Stromal cell of bone marrow (primary cell): ENCODE measurements at regions not wholly inside any gene's neighbourhood (a gene's known extent, or its start where the extent isn't known, plus 50 kb on each side); places are given as distances from the start of the nearest gene placed in this dataset.
"Not testable (repeated sequence)": the region's sequence is repeated elsewhere in the genome, so short reads cannot be mapped to it uniquely, and the experiment has no call there.

Source experiments
- DNase-seq: peaks from one replicate; pipeline ENCODE4 v3.0.0-alpha.2; 2012; ENCODE audit warnings: low read depth

DNA sequence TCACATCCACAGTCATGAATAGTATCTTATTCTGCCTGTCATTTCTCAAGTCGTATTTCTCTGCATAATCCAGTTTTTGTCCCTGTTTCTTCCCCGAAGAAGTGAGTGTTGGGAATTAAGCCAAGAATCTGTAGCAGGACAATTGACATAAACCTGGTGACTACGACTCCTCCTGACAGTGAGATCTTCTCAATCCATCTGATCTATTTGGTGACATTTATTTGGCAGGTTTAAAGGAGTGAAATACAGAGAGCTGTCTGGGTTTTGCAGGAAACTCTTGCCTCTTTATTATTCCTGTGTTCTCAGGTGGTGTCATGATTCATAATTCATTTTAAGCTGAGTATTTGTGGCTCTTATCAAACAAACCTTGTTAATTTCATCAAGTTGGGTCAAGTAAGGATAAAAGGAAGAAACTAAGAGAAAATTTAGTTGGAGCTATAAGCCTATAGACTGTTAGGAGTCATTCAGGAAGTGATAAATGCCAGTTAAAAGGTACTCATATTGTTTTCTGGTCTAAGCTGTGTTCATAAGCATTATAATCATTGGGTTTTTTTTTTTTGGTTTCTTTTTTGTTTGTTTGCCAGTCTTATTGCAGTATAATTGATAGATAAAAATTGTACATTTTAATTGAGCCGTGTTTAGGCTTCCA, 95.9 kb upstream of the PCSK1 start:
- DNase-seq: no peak

DNA sequence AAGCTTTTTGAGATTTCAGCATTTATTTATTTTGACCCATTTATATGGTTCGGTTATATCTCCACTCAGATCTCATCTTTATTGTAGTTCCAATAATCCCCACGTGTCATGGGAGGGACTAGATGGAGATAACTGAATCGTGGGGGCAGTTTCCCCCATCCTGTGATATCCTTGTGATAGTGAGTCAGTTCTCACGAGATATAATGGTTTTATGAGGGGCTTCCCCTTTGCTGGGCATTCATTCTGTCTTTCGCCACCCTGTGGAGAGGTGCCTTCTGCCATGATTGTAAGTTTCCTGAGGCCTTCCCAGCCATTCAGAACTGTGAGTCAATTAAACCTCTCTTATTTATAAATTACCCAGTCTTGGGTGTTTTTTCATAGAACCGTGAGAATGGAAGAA, 96.5 kb upstream of the PCSK1 start:
- DNase-seq: no peak

DNA sequence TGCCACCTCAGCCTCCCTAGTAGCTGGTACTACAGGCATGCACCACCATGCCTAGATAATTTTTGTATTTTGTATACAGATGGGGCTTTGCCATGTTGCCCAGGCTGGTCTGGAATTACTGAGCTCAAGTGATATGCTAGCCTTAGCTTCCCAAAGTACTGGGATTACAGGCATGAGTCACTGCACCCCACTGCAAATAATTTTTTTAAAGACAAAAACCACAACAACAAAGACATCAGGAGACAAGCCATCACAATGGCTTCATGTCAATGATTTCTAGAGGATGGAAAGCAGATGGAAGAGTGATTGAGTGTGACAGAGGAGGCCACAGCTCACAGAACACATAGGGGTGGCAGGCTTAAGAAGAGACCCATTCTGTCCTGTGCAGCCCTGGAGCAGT, 97.9 kb upstream of the PCSK1 start:
- DNase-seq: no peak

DNA sequence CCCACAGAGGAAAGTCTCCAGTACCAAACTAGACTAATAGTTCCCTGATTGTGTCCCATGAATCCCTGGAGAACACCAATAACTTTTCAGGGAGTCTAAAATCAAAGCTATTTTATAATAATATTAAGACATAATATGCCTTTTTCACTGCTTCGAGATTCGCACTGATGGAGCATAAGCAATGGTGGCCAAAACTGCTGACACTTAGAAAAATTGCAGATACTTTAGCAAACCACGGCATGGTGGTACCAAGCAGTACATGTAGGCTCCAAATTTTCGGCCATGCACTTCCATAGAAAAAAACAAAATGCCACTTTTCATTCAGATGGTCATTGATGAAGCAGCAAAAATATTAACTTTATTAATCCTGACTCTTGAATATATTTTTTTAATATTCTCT, 100.3 kb upstream of the PCSK1 start:
- no peak for DNase-seq

DNA sequence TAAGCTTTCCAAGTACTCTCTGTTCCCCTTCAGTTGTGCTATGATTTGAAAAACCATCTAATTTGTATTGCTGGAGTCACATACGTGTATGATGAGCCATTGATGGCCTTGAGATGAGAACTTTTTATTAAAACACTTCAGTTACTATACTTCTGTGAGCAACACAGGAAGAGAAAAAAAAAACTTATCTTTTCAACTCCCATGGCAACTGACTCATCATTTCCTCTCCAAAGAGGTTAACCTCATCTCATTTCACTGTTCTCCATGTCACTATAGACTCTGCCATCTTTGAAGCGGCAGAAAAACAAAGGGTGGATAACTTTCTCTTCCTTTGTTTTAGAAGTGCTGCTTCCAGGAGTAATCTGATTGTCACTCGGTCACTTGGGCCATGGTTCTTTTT, 104.3 kb upstream of the PCSK1 start:
- peak; percentile 80 for DNase-seq

DNA sequence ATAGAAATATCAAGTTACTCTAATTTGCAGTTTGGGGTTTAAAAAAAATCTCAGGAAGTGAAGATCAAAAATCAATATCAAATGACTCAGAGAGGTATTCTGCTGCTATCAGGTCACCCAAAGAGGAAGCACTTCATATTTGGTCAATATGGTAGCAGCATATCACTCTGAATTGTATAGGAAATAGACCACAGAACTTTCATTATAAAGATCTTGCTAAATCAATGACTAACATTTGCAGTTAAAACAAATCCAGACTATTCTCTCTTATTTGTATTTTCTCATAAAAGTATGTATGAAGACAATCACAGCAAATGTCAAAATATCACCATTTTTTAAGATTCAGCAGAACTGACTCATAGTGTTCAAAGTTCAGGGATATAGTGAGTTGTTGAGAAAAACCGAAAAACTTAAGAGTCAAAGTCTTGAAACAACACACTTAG, 105.8 kb upstream of the PCSK1 start:
- DNase-seq: no peak

DNA sequence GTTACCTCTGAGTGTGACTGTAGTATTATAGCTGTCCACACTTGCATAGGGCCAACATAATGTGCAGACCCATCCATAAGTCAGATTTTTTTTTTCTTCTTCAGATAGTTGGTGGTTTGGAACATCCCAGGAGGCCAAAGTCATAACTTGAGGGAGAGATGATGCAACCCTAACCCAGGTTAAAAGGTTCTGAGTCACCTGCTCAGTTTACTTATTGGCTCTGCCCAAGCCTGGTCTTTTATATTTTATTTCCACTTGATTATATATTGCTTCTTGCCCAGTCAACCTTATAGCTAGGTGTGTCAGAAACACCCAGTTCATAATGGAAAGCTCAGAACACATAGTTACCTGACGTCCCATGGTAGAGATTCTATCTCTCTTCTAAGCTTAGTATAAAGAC, 113.1 kb upstream of the PCSK1 start:
- DNase-seq: no peak

DNA sequence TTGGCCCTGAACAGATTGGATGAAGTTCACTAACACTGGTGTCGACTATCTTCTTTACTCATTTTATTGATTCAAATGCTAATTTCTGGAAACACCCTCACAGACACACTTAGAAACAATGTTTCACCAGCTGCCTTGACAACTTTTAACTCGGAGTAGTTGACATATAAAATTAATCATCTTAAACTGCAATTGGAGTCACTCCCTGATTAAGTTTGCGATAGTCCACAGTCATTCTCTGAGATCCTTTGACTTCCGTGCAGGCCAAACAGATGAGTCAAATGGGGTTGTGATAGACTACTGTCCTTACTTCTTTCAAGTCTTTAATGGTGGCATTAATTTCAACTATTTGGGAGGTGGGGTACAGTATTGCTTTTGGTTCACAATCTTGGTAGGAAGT, 114.4 kb upstream of the PCSK1 start:
- no peak for DNase-seq

DNA sequence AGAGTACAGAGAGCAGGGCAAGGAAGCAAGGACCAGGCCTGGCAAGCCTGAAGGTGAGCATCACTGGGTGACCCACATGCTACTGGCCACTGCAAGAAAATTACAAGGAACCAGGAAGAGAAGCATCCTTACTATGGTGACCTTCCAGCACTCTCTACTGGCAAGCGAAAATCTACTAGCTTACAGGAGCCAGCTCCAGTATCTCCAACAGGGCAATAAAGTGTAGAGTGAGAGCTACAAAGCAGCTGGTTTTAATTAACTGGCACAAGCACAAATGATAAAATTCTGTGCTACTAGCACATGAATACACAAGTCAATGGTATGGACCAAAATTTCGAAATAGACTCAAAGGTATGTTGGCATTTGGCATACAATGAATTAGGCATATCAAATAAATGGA, 113.3 kb upstream of the CAST start:
- no peak for DNase-seq

DNA sequence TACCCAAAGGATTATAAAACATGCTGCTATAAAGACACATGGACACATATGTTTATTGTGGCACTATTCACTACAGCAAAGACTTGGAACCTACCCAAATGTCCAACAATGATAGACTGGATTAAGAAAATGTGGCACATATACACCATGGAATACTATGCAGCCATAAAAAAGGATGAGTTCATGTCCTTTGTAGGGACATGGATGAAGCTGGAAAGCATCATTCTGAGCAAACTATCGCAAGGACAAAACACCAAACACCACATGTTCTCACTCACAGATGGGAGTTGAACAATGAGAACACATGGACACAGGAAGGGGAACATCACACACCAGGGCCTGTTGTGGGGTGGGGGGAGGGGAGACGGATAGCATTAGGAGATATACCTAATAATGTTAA, 101.3 kb upstream of the CAST start:
- not testable (repeated sequence) for DNase-seq

DNA sequence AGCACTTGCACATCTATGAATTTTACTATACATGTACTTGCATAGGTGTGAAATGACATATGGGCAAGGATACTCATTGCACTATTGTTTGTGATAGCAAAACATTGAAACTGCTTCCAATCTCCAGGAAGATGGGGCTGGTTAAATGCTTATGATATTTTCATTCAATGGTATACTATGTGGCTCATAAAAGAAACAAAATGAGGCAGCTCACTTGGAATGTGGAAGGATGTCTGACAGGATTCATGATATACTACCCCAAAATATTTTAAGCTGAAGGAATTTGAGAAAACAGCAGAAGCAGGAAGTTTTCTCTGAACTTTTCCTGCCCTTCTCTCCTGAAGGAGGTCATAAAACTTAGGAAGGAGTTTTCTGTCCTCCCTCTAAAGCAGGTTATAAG, 99.6 kb upstream of the CAST start:
- peak; percentile 31 for DNase-seq

DNA sequence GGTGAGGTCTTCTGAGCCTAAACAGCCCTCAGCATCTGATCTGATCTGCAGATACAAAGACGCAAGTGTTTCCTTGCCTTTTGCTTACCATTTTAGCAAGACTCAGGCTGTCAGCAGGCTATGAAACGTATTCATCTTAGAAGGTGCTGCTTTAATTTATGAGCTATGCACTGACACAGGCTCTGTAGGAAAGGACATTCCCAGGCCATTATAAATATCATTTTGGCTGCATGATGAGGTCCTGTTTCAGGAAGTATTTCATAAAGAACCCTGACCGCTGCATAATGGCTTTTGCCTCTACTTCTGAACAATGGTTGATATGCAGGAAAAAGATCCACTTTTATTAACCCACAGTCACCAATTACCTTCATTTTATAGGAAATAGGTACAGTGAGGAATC, 98.4 kb upstream of the CAST start:
- no peak for DNase-seq

DNA sequence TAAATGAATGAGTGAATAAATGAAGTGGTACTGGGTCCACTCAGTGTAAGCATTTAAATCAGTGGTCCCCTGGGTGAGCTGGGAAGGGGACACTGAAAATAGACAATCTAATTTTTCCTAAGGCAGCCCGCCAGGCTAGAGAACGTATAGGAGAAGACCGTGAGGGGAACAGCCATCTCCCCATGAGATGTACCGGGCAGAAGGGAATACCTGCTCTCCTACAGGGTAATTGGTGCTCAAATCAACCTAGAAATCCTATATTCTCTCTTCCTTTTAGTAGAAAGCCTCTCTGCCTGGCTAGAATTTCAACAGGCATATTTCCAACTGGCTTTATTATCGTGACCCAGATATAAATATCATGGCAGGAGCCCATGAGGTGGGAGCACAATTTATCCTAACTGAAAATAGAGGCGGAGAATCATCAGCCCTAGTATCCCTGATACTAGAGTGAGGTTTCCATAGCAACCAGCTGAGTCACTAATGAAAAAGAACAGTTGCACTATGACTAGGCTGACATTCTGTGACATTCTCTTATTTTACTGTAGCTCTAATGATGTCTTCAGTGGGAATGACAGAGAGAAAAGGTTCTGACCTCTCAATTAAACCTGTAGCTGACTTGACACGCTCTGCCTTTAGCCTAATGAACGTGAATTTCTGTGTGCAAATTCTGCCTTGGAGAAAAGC, 96.5 kb upstream of the CAST start:
- peak; percentile 83 for DNase-seq

DNA sequence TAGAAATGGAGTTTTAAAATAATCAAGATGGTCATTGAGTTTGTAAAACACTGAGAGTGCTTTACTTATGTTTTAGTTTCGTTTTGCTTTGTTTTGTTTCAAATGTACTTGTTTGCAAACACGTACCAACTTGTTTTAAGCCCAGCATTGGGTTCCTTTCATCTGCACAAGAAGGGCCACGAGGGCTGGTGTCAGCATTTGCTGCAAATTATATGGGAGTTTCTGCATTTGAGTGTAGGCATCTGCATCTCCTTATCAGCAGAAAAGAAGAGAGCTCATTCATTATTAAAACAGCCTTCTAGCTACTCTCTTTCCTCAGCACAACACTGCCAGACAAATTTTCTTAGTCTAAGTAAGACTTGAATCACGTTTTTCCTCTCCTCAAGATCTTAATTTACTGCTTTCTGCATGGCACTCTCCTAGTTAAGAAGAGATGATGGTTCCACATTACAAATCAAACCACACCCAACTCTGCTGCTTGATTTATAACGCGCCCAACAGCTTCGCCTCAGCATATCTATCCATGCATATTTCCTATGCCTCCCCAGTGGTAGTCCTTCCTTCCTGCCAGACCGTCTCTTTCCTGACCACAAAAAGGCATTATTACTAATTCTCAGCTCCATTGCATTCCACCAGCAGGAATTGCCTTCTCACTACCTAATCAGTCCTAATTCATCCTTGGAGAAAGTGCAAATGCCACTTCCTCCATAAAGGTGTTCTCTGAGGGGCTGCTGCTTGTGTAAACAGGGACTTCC, 95.2 kb upstream of the CAST start:
- no peak for DNase-seq

DNA sequence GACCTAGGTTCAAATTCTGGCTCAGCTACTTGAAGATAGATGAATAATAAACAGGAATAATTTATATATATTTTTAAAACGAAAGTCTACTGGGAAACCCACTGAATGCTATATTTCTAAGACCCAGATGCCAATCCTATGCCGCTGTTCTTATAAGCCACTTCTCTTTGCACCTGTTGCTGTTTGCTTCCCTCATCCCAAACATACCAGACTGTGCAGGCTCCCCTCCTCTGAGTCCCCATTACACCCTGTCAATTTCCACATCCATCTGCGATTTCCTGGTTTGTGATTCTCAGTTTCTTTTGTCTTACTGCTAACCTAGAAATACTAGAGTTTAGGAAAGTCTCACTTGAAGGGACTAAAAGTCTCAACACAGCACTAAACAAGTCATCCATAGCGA, 92.8 kb upstream of the CAST start:
- no peak for DNase-seq

DNA sequence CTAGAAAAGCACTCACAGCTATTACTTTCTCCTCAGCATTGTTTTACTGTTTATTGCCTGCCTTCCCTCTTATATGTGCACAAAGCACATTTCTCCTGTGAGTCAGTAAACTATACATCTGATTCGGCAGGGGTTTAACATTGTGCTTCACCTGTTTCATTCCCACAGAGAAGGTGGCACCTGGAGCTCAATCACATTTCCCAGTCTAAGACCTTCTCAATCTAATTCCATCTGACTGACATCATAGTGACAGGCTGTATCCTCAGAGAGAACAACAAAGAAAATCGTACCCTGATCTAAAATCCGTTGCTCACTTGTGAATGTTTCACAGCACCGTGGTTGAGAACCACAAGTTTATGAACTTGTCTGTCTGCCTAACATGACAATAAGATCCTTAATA, 92.4 kb upstream of the CAST start:
- no peak for DNase-seq

DNA sequence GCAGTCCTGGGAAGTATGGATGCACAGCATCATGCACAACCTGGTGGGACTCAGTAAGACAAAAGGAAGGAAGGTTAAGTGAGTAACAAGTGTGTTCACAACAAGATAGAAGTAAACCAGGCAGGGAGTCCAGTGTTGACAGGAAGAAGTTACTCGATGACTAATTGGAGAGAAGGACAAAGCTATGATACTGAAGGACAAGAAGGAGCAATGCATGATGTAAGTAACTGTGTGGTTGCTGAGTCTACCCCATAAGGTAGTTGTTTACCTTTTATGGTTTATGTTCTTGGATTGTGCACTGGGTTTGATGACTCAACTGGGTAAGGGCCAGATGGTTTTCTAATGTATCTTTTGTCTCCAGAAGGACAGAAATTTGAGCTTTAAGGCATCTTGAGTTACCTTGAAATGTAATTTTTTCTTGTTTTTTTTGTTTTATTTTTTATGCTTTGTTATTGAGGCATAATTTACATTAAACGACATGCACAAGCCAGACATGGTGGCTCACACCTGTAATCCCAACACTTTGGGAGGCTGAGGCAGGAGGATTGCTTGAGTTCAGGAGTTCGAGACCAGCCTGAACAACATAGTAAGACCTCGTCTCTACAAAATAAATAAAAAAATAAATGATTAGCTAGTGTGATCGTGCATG, 89.2 kb upstream of the CAST start:
- DNase-seq: peak; percentile 62

DNA sequence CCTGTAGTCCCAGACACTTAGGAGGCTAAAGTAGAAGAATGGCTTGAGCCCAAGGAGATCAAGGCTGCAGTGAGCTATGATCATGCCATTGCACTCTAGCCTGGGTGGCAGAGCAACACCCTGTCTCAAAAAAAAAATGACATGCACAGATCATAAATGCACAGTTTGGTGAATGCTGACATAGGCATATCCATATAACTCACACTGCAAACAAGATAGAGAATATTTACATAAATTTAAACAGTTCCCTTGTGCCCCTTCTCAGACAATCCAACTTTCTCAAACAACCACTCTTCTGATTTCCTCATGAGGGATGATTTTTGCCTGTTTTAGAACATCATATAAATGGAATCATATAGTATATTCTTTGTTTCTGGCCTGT, 88.7 kb upstream of the CAST start:
- no peak for DNase-seq

DNA sequence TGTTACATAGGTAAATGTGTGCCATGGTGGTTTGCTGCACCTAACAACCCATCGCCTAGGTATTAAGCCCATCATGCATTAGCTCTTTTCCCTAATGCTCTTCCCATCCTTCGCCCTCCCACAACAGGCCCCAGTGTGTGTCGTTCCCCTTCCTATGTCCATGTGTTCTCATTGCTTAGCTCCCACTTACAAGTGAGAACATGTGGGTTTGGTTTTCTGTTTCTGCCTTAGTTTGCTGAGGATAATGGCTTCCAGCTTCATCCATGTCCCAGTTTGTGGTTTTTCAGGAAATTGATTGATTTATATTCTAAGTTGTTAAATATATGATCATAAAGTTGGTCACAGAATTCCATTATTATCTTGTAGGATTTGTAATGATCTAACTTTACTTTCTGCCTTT, 85.3 kb upstream of the CAST start:
- no peak for DNase-seq

DNA sequence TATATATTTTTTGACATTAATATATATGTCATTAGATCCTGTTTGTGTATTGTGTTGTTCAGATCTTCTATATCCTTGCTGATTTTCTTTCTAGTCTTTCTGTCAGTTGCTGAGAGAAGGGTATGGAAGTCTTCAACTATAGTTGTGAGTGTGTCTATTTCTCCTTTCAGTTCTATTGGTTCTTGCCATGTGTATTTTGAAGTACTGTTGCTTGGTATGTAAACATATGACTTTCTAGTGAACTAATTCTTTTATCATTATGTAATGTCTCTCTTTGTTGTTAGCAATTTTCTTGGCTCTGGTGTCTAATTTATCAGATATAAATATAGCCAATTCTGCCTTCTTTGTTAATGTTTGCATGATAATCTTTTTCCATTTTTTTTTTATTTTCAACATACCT, 84.3 kb upstream of the CAST start:
- no peak for DNase-seq

DNA sequence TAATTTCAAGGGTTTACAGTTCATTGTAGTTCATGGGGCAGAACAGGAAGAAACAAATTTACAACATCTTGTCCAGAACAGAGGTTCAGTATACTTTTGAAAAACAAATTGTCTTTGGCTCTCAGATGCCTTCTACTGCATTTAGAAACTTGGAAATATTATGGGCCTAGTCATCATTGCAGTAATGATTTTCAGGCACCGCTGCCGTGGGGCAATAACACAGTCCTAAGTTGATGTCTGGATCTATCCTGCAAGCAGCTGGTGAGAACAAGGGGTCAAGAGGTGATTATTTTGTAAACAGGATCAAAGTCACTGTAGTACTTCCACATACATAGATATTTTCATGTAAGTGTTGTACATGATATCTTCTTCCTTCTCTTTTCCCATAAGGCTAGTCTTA, 82.5 kb upstream of the CAST start:
- DNase-seq: no peak

DNA sequence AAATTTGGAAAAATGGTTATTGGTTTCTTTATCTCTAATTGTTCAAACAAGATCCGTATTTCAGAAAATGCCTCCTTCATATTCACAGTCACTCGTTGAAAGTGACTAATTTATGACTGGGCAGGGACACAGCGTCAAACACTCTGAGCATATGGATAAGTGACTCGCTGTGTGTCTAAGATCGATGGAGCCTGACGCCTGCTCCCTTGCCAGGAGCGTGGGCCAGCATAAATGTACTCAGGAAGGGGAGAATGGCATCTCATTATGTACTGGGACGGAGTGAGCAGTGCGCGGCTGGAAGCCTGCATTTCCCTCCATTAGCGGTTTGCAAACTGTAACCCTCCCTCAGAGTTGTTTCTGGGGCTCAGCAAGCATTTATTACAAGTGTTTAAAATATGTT, 79.8 kb upstream of the CAST start:
- DNase-seq: no peak

DNA sequence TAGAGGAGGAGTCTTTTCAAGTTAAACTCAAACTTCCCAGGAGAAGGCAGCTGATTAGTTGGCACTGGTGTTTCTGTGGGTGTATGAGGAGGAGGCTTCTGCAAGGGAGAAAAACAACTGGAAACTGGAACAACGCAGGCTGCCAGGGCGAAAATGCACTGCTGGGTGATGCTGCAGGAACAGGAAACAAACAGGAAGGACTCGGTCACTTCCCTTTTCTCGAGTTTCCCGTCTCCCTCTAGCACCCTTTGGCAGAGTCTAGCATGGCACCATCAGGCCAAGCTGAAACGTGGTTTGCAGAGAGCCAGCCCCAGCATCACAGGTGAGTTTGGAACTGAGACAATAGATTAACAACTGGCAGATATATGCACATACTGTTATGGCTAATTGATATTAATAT, 77.5 kb upstream of the CAST start:
- DNase-seq: no peak
